ENCODE measurements at regions not wholly inside any gene's neighbourhood (a gene's known extent, or its start where the extent isn't known, plus 50 kb on each side); places are given as distances from the start of the nearest gene placed in this dataset.

GRCh38 chr9:32867601-32868204 is 84.4 kb downstream of the TMEM215 start:
- no peak for DNase-seq
- Mint-ChIP-seq H3K4me1 (no peaks in the 10 kb centered on the region), H3K9me3 (ENCODE audit: low read depth) (no peaks in the 10 kb centered on the region), H3K4me3 (no peak overlapping the region), H3K36me3 (ENCODE audit: low read depth) (no peaks in the 10 kb centered on the region), H3K27ac (no peak overlapping the region), H3K27me3 (no peaks in the 10 kb centered on the region)
- ChIA-PET CTCF (no interaction called here), POLR2A (no interaction called here)
- intact Hi-C loops (cut with DNase I, micrococcal nuclease) = no loop called here
- no peak for ATAC-seq

- Mint-ChIP-seq H3K9me3 (ENCODE audit: low read depth) (no peaks in the 10 kb centered on the region), H3K4me1 (no peaks in the 10 kb centered on the region), H3K27ac (no peak overlapping the region), H3K4me3 (no peak overlapping the region), H3K36me3 (ENCODE audit: low read depth) (no peaks in the 10 kb centered on the region), H3K27me3 (no peaks in the 10 kb centered on the region)
- DNase-seq (no peak), ATAC-seq (no peak)
- ChIA-PET CTCF (no interaction called here), POLR2A (interaction anchor here (0.6 kb wide), 1 partner anchor 592 kb away, joined by 4 read pairs; no protein-coding TSS in a partner anchor)
- intact Hi-C loops (cut with DNase I, micrococcal nuclease) = no loop called here
These were observed 86.1 kb downstream of the TMEM215 start for GRCh38 chr9:32869404-32869803.

GRCh38 chr9:32873131-32873530 is 89.8 kb downstream of the TMEM215 start:
- DNase-seq = no peak
- H3K4me1 Mint-ChIP-seq = no peaks in the 10 kb centered on the region
- no peak overlapping the region for H3K27ac Mint-ChIP-seq
- ATAC-seq = no peak
- ChIA-PET CTCF (interaction anchor here (1.0 to 1.4 kb wide), 2 partner anchors 9 to 14 kb away, joined by 3 read pairs; no protein-coding TSS in a partner anchor), POLR2A (no interaction called here)
- H3K27me3 Mint-ChIP-seq = no peaks in the 10 kb centered on the region
- H3K9me3 Mint-ChIP-seq (ENCODE audit: low read depth) = no peaks in the 10 kb centered on the region
- H3K4me3 Mint-ChIP-seq = no peak overlapping the region
- H3K36me3 Mint-ChIP-seq (ENCODE audit: low read depth) = no peaks in the 10 kb centered on the region
- intact Hi-C loops (cut with DNase I, micrococcal nuclease) = no loop called here

- H3K27ac Mint-ChIP-seq = no peak overlapping the region
- H3K4me1 Mint-ChIP-seq = no peaks in the 10 kb centered on the region
- no peak overlapping the region for H3K4me3 Mint-ChIP-seq
- DNase-seq (no peak), ATAC-seq (no peak)
- POLR2A ChIA-PET = no interaction called here
- H3K27me3 Mint-ChIP-seq = no peaks in the 10 kb centered on the region
- H3K9me3 Mint-ChIP-seq (ENCODE audit: low read depth) = no peaks in the 10 kb centered on the region
- CTCF ChIA-PET = interaction anchor here (0.6 to 1.4 kb wide), 3 partner anchors 9 to 135 kb away, joined by 3 read pairs; no protein-coding TSS in a partner anchor
- no peaks in the 10 kb centered on the region for H3K36me3 Mint-ChIP-seq (ENCODE audit: low read depth)
- intact Hi-C loops (cut with DNase I, micrococcal nuclease) = no loop called here
These were observed 90.2 kb downstream of the TMEM215 start for GRCh38 chr9:32873553-32873952.

DNA sequence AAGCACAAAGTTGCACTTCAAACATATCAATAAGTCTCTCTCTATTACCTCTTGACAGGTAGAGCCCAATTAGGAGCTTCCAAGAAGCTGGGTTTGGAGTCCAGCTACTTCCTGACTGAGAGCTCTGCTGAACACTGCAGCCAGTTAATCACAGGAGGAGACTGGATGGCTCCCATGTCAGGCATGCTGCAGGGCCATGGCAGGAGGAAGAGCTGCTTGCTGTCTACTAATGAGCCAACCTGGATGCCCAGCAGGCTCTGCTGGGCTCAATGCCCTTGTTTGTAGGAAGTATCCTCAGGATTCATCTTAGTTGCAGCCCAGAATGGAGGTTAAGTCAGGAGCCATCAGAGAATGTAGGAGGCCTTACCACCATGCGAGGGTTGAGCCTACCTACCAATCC is 91.9 kb downstream of the TMEM215 start:
- H3K4me3 Mint-ChIP-seq = no peak overlapping the region
- no peaks in the 10 kb centered on the region for H3K4me1 Mint-ChIP-seq
- H3K27ac Mint-ChIP-seq = no peak overlapping the region
- POLR2A ChIA-PET = no interaction called here
- no peak for ATAC-seq
- no peaks in the 10 kb centered on the region for H3K9me3 Mint-ChIP-seq (ENCODE audit: low read depth)
- no peaks in the 10 kb centered on the region for H3K36me3 Mint-ChIP-seq (ENCODE audit: low read depth)
- CTCF ChIA-PET = no interaction called here
- DNase-seq = no peak
- H3K27me3 Mint-ChIP-seq = no peaks in the 10 kb centered on the region
- intact Hi-C loops (cut with DNase I, micrococcal nuclease) = no loop called here

DNA sequence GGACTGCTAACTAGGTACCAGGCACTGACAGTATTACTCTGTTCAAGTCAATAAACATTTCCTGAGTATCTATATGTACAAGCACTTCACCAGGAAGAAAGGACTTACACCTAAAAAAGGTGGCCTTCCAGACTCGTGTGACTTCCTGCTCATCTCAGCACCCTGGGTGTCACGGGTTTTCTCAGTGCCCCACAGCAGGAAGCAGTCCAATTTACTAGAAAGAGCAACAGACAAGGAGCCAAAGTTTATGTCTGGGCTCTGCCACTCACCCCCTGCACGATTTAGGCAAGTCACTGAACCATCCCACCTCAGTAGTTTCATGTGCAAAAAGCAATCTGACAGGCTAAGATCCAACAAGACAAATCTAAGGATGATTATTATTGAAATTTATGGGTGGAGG is 92.4 kb downstream of the TMEM215 start:
- no peak overlapping the region for H3K4me3 Mint-ChIP-seq
- H3K27ac Mint-ChIP-seq = no peak overlapping the region
- H3K27me3 Mint-ChIP-seq = no peaks in the 10 kb centered on the region
- POLR2A ChIA-PET = no interaction called here
- DNase-seq (no peak), ATAC-seq (no peak)
- intact Hi-C loops (cut with DNase I, micrococcal nuclease) = no loop called here
- CTCF ChIA-PET = no interaction called here
- no peaks in the 10 kb centered on the region for H3K4me1 Mint-ChIP-seq
- no peaks in the 10 kb centered on the region for H3K36me3 Mint-ChIP-seq (ENCODE audit: low read depth)
- H3K9me3 Mint-ChIP-seq (ENCODE audit: low read depth) = no peaks in the 10 kb centered on the region

- DNase-seq (no peak), ATAC-seq (no peak)
- Mint-ChIP-seq H3K27me3 (no peaks in the 10 kb centered on the region), H3K27ac (no peak overlapping the region), H3K4me3 (no peak overlapping the region), H3K4me1 (no peaks in the 10 kb centered on the region), H3K9me3 (ENCODE audit: low read depth) (no peaks in the 10 kb centered on the region), H3K36me3 (ENCODE audit: low read depth) (no peaks in the 10 kb centered on the region)
- POLR2A ChIA-PET = no interaction called here
- CTCF ChIA-PET = no interaction called here
- intact Hi-C loops (cut with DNase I, micrococcal nuclease) = no loop called here
These were observed 93.8 kb downstream of the TMEM215 start for GRCh38 chr9:32877103-32877502.

- Mint-ChIP-seq H3K27me3 (no peaks in the 10 kb centered on the region), H3K9me3 (ENCODE audit: low read depth) (no peaks in the 10 kb centered on the region), H3K36me3 (ENCODE audit: low read depth) (no peaks in the 10 kb centered on the region), H3K27ac (no peak overlapping the region), H3K4me3 (no peak overlapping the region), H3K4me1 (no peaks in the 10 kb centered on the region)
- ChIA-PET CTCF (no interaction called here), POLR2A (no interaction called here)
- DNase-seq (no peak), ATAC-seq (no peak)
- intact Hi-C loops (cut with DNase I, micrococcal nuclease) = no loop called here
These were observed 94.4 kb downstream of the TMEM215 start for GRCh38 chr9:32877639-32878217.

- H3K9me3 Mint-ChIP-seq (ENCODE audit: low read depth) = no peaks in the 10 kb centered on the region
These were observed 96.0 kb downstream of the TMEM215 start for GRCh38 chr9:32879335-32879734.

DNA sequence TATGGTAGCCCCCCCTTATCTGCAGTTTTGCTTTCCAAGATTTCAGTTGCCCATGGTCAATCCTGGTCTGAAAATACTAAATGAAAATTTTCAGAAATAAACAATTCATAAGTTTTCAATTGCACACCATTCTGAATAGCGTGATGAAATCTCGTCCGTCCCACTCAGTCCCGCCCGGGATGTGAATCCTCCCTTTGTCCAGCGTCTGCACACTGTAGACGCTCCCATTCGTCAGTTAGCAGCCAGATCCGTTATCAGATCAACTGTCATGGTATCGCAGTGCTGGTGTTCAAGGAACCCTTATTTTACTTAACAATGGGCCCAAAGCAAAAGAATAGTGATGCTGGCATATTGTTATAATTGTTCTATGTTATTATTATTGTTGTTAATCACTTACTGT is 98.6 kb downstream of the TMEM215 start:
- DNase-seq (no peak), ATAC-seq (no peak)
- Mint-ChIP-seq H3K27me3 (no peaks in the 10 kb centered on the region), H3K36me3 (ENCODE audit: low read depth) (no peaks in the 10 kb centered on the region), H3K4me3 (no peak overlapping the region), H3K27ac (no peak overlapping the region), H3K4me1 (no peaks in the 10 kb centered on the region), H3K9me3 (ENCODE audit: low read depth) (no peaks in the 10 kb centered on the region)
- intact Hi-C loops (cut with DNase I, micrococcal nuclease) = loop anchor here in 1 of 2 experiments (10.0 kb wide), 1 partner anchor 47 kb away; no protein-coding TSS in a partner anchor
- ChIA-PET CTCF (no interaction called here), POLR2A (no interaction called here)

More at GRCh38 chr9:32879335-32879734, 96.0 kb downstream of the TMEM215 start:
- no peak for ATAC-seq
- H3K4me1 Mint-ChIP-seq = no peaks in the 10 kb centered on the region
- no peaks in the 10 kb centered on the region for H3K27me3 Mint-ChIP-seq
- DNase-seq = no peak
- no peak overlapping the region for H3K27ac Mint-ChIP-seq
- H3K36me3 Mint-ChIP-seq (ENCODE audit: low read depth) = no peaks in the 10 kb centered on the region
- ChIA-PET POLR2A (no interaction called here), CTCF (interaction anchor here (0.6 kb wide), 1 partner anchor 274 kb away, joined by 3 read pairs; no protein-coding TSS in a partner anchor)
- no peak overlapping the region for H3K4me3 Mint-ChIP-seq
- intact Hi-C loops (cut with DNase I, micrococcal nuclease) = no loop called here

DNA sequence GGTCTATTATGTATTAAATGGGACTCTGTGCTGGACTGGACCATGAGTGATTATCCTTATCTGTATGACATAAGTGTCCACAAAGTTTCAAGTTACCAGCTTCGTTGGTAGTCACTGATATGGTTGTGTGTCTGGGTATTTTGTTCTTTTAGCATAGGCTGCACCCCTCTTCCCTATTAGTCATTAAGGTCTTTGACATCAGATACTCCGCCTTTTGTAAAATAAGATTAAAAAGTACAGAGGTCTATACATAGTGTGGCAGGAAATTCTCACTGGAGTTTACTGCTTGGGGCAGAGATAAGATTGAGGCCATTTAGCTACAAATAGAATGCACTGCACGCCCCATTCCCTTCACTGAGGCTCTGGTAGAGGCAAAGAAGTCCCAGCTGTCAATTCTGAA is 99.4 kb downstream of the TMEM215 start:
- no peak for DNase-seq
- Mint-ChIP-seq H3K27ac (no peak overlapping the region), H3K4me1 (no peaks in the 10 kb centered on the region), H3K27me3 (no peaks in the 10 kb centered on the region), H3K9me3 (ENCODE audit: low read depth) (no peaks in the 10 kb centered on the region), H3K4me3 (no peak overlapping the region), H3K36me3 (ENCODE audit: low read depth) (no peaks in the 10 kb centered on the region)
- intact Hi-C loops (cut with DNase I, micrococcal nuclease) = loop anchor here in 1 of 2 experiments (10.0 kb wide), 1 partner anchor 48 kb away; no protein-coding TSS in a partner anchor
- POLR2A ChIA-PET = no interaction called here
- CTCF ChIA-PET = no interaction called here
- no peak for ATAC-seq

DNA sequence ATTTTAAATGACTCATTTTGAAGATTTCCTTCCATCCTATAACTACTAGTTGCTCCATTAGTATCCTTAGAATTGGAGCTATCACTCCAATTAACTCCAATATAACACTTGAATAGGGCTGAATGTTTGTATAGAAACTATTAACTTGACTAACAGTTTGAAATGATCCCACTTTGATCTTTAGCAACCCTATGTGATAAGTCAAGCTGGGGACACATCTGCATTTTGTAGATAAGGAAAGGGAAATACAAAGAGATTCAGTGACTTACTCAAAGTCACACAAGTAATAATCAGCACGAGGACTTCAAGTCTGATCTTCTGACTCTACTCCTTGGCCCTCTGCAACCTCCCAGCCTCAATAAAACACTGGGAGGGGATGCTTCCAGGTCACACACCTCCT is 101.1 kb downstream of the TMEM215 start:
- H3K9me3 Mint-ChIP-seq (ENCODE audit: low read depth) = no peaks in the 10 kb centered on the region
- no peaks in the 10 kb centered on the region for H3K27me3 Mint-ChIP-seq
- ATAC-seq (no peak), DNase-seq (no peak)
- H3K36me3 Mint-ChIP-seq (ENCODE audit: low read depth) = no peaks in the 10 kb centered on the region
- intact Hi-C loops (cut with DNase I, micrococcal nuclease) = loop anchor here in 1 of 2 experiments (10.0 kb wide), 1 partner anchor 50 kb away; no protein-coding TSS in a partner anchor
- H3K4me3 Mint-ChIP-seq = no peak overlapping the region
- H3K27ac Mint-ChIP-seq = no peak overlapping the region
- ChIA-PET CTCF (no interaction called here), POLR2A (no interaction called here)
- no peaks in the 10 kb centered on the region for H3K4me1 Mint-ChIP-seq
